ENCODE measurements at regions not wholly inside any gene's neighbourhood (a gene's known extent, or its start where the extent isn't known, plus 50 kb on each side); places are given as distances from the start of the nearest gene placed in this dataset.

- TF ChIP-seq CTCF (IDR thresholded peaks at IDR 0.05 in 4 of 5, conservative IDR thresholded peaks at IDR 0.05 in 1 of 5) (no peak), POLR2A (IDR thresholded peaks at IDR 0.05) (no peak)
Observed at GRCh38 chr11:134741453-134742223, 329.6 kb upstream of the B3GAT1 start.
